ENCODE measurements at regions not wholly inside any gene's neighbourhood (a gene's known extent, or its start where the extent isn't known, plus 50 kb on each side); places are given as distances from the start of the nearest gene placed in this dataset.
"Not testable (repeated sequence)": the region's sequence is repeated elsewhere in the genome, so short reads cannot be mapped to it uniquely, and the experiment has no call there.

- DNase-seq (ENCODE audit: low spot score) = no peak
Measured at GRCh38 chr14:21825845-21826244, 152.2 kb upstream of the OR4E1 start.

- DNase-seq (ENCODE audit: low spot score) = peak; percentile 74
Measured at GRCh38 chr14:21825149-21825743, 151.6 kb upstream of the OR4E1 start.

- no peak for DNase-seq (ENCODE audit: low spot score)
Measured at GRCh38 chr14:21822109-21822508, 148.5 kb upstream of the OR4E1 start.

GRCh38 chr14:21820631-21821030 lies 147.0 kb upstream of the OR4E1 start:
- DNase-seq (ENCODE audit: low spot score) = no peak

- not testable (repeated sequence) for DNase-seq (ENCODE audit: low spot score)
Measured at GRCh38 chr14:21819891-21820290, 146.3 kb upstream of the OR4E1 start.

- DNase-seq (ENCODE audit: low spot score) = not testable (repeated sequence)
Measured at GRCh38 chr14:21817010-21817409, 143.4 kb upstream of the OR4E1 start.

- no peak for DNase-seq (ENCODE audit: low spot score)
Measured at GRCh38 chr14:21807975-21808374, 134.4 kb upstream of the OR4E1 start.

- no peak for DNase-seq (ENCODE audit: low spot score)
Measured at GRCh38 chr14:21804981-21805380, 131.4 kb upstream of the OR4E1 start.

- no peak for DNase-seq (ENCODE audit: low spot score)
Measured at GRCh38 chr14:21802441-21802840, 128.8 kb upstream of the OR4E1 start.

- DNase-seq (ENCODE audit: low spot score) = no peak
Measured at GRCh38 chr14:21796916-21797315, 123.3 kb upstream of the OR4E1 start.

- no peak for DNase-seq (ENCODE audit: low spot score)
Measured at GRCh38 chr14:21795456-21795855, 121.8 kb upstream of the OR4E1 start.

- no peak for DNase-seq (ENCODE audit: low spot score)
Measured at GRCh38 chr14:21791749-21792148, 118.1 kb upstream of the OR4E1 start.

- not testable (repeated sequence) for DNase-seq (ENCODE audit: low spot score)
Measured at GRCh38 chr14:21788687-21789086, 115.1 kb upstream of the OR4E1 start.

- not testable (repeated sequence) for DNase-seq (ENCODE audit: low spot score)
Measured at GRCh38 chr14:21787242-21787641, 113.6 kb upstream of the OR4E1 start.

GRCh38 chr14:21781543-21781942 lies 107.9 kb upstream of the OR4E1 start:
- DNase-seq (ENCODE audit: low spot score) = no peak

GRCh38 chr14:21780429-21781084 lies 106.9 kb upstream of the OR4E1 start:
- DNase-seq (ENCODE audit: low spot score) = no peak

GRCh38 chr14:21771671-21772070 lies 98.1 kb upstream of the OR4E1 start:
- DNase-seq (ENCODE audit: low spot score) = no peak

GRCh38 chr14:21768875-21769257 lies 95.2 kb upstream of the OR4E1 start:
- no peak for DNase-seq (ENCODE audit: low spot score)

- DNase-seq (ENCODE audit: low spot score) = peak; percentile 57
Measured at GRCh38 chr14:21768116-21768874, 94.7 kb upstream of the OR4E1 start.

GRCh38 chr14:21760360-21760759 lies 86.7 kb upstream of the OR4E1 start:
- not testable (repeated sequence) for DNase-seq (ENCODE audit: low spot score)

- DNase-seq (ENCODE audit: low spot score) = no peak
Measured at GRCh38 chr14:21749306-21749868, 75.8 kb upstream of the OR4E1 start.

GRCh38 chr14:21748869-21749303 lies 75.3 kb upstream of the OR4E1 start:
- peak; percentile 35 for DNase-seq (ENCODE audit: low spot score)

Data from germinal center (tissue), 1 donor.